Epidermal melanocyte (primary cell): ENCODE measurements at regions not wholly inside any gene's neighbourhood (a gene's known extent, or its start where the extent isn't known, plus 50 kb on each side); places are given as distances from the start of the nearest gene placed in this dataset.
"Not testable (repeated sequence)": the region's sequence is repeated elsewhere in the genome, so short reads cannot be mapped to it uniquely, and the experiment has no call there.

Source experiments
- DNase-seq: peaks from one replicate; pipeline ENCODE4 v3.0.0; 2011; ENCODE audit warnings: low spot score; ENCODE audit not compliant: insufficient read length

DNA sequence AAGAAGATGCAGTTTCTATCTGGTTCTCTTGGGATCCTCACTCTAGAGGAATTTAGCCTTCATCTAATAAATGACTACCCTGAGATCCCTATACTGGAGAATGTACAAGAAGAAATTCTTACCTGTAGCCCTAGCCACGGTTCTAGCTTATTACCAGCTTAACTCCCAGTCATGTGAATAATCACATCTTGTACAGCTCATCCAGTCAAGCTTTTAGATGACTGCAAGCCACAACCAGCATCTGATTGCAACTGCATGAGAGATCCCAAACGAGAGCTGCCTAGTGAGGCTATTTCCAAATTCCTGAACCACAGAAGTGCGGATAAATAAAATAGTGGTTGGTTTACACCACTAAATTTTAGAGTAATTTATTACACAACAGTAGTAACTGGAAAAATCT, 196.0 kb upstream of the CPHXL start:
- no peak for DNase-seq

DNA sequence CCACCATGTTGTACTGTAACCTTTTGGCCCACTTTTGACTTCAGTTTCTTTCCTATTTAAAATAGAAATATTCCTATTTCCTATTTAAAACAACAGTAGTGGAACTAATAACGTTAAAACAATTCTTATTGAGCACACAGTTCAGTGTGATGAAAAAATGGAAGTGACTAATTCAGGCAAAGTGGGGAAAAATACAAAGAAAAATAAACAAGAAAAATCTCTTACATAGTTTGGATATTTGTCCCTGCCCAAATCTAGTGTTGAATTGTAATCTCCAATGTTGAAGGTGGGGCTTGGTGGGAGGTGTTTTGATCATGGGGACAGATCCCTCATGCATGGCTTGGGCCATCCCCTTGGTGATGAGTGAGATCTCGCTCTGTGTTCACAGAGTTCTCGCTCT, 198.1 kb upstream of the CPHXL start:
- no peak for DNase-seq

DNA sequence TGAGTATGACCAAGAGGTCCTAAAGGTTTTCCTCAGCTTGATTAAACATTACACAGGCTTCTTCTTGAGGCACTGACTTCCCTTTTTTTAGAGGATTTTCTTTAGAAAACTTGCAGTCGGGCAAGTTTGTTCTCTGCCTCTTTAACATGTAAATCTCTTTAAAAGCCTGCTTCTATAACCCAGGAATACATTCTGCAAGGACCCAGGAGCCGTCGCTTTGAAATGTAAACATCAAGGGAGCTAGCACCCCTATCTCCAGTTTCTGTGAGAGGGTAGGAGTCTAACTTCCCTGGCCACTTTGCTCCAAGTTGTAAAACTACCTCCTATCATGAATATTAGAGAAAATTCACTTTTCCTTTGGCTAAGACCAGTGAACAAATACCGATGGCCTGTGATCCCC, 201.5 kb upstream of the CPHXL start:
- no peak for DNase-seq

DNA sequence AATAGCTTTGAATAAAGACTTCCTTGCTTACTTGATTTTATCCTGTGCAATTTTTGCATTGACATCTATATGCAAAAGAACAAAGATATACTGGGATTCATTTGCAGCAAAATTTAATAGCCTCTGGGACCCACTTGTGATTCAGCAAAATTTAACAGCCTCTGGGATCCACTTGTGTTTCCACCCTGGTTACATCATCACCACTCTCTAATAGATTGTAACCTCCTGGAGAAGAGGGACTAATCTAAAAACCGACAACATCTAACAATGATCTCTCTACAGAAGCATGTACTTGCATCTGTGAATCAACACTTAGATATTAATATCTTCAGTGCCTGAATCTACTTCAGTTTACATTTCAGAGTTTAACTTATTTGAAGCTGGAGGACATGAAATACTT, 202.0 kb upstream of the CPHXL start:
- no peak for DNase-seq

DNA sequence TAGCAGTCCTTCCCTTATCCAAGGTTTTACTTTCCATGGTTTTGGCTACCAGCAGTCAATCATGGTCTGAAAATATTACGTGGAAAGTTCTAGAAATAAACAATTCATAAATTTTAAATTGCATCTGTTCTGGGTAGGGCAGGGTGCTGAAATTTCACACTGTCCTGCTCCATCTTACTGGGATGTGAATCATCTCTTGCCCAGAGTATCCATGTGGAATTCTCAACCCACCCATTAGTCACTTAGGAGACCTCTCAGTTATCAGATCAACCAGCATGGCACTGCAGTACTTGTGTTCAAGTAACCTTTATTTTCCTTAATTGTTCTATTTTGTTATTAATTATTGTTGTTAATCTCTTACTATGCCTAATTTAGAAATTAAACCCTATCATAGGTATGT, 202.8 kb upstream of the CPHXL start:
- no peak for DNase-seq

DNA sequence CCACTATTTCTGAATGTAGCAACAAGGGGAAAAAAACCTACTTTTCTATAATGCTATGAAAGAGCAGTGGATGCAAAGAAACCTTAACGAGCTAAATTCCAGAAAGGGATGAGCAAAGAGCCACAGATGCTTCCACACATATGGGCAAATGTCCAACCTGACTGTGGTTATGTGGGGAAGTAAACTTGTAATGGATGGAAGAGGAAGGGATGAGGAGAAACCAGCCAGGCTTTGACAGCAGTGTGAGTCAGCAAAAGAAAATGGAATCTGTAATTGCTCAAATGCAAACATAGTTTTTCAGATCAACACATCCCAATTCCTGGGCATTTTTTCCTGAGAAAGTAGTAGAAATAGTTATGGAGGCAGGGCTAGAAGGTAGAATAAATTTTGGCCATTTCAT, 204.8 kb upstream of the CPHXL start:
- no peak for DNase-seq

DNA sequence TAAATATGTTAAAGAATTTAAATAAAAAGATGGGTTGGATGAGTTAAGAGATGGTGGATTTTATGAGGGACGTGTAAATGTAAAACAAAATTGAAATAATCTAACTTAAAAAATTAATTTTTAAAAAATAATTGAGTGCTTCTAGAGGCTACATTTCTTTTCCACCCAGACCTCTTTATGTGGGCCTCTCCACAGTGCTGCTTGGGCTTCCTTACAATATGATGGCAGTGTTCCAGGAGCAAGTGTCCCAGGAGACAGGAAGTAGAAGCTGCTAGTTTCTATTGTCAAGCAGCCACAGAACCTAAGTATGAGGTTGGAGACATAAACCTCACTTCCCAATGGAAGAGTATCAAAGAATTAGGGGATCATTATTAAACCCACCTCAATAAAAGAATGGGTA, 205.7 kb upstream of the CPHXL start:
- no peak for DNase-seq

DNA sequence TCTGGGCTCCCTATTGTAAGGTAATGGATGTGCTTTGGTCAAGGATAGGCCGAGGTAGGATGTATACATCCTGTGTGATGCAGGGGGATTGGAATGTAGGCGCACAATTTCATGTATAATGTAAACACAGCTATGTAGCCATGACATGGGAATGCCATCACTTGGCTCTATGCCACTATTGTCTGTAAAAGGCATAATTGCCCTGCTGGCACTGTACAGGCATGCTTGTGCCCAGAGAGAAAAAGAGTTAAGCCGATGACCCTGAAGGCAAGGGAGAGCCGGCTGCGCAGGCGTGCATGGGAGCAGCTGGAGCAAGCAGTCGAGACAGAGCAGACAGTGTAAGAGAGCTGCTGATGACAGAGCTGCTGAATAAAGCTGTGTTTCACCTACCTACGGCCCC, 212.5 kb upstream of the CPHXL start:
- DNase-seq: no peak

DNA sequence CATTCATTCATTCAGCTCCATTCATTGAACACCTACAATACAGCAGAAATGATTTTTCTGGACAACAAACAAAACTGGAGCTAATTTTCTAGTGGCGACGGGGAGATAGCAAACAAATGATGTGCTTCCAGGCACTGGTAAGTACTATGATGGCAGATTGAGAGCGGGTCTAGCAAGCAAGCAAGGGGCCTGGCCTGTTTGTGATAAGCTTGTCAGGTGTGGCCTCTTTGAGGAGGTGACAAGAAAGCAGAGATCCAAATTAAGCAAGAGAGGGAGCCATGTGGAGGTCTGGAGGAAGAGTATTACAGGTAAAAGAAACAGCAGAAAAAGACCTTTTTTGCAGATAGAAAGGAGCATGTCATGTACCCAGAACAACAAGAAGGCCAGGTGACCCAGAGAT, 216.1 kb upstream of the CPHXL start:
- no peak for DNase-seq

DNA sequence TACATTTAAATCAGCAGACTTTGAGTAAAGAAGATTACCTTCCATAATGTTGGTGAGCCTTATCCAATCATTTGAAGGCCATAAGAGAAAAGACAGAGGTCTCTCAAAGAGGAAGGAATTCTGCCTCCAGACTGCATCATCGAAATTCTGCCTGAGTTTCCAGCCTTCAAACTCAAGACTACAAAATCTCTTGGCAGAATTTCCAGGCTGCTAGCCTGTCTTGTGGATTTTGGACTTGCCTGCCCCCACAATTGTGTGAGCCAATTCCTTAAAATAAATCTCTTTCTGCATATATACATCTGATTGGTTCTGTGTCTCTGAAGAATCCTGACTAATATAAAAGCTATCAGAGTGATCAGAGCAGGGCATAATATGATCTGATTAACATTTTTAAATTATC, 216.6 kb upstream of the CPHXL start:
- no peak for DNase-seq

DNA sequence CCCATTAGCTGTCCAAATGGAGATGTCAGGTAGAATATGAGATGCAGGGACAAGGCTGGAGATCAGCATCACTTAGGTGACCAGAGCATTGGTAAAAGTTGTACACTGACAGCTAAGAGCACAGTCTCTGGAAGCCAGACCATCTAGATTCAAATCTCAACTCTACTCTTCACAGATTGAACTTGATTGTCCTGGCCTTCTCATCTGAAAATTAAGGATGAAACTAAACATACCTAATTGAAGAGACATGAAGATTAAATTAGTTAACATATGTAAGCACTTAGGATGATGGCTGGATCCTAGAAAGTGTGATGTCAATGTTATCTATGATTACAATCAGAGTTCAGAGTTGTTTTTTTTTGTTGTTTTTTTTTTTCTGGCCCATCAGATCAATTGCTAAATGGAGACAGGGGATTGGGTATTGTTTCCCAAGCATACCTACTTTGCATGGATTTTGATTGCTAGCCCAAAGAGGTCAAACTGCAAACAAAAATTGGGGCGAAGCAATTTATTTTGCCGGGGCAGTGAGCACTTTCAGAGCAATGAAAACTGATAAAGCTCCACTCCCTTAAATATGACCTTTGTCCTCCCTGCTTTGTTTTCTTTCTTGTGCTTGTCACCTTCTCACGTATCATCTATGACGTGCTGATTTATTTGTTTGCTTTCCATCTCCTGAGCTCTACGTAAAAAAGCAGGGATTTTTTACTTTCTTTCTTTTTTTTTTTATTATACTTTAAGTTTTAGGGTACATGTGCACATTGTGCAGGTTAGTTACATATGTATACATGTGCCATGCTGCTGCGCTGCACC, 217.6 kb upstream of the CPHXL start:
- DNase-seq: no peak

DNA sequence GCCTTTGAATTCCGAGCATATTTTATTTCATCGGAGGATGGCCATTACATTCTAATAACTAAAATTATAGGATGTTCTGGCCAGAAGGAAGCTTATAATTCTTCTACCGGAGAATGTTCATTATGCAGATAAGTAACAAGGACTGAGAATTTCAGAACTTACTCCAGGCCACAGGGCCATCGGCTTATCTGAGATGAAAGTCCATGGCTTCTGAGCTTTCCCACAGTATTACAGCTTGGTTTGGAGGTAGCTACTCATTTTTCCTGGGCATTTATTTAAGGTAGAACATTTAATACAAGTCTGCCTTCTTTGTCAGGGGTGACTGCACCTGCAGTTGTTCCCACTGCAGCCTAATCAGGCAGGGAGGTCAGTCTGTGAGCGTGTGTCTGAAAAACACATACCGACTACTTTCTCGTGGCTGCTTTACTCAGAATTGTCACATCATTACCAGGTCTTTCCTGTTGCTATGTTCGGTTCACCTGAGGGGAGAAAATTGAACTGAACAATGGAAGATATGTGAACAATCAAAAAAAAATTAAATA, 219.7 kb upstream of the CPHXL start:
- no peak for DNase-seq

DNA sequence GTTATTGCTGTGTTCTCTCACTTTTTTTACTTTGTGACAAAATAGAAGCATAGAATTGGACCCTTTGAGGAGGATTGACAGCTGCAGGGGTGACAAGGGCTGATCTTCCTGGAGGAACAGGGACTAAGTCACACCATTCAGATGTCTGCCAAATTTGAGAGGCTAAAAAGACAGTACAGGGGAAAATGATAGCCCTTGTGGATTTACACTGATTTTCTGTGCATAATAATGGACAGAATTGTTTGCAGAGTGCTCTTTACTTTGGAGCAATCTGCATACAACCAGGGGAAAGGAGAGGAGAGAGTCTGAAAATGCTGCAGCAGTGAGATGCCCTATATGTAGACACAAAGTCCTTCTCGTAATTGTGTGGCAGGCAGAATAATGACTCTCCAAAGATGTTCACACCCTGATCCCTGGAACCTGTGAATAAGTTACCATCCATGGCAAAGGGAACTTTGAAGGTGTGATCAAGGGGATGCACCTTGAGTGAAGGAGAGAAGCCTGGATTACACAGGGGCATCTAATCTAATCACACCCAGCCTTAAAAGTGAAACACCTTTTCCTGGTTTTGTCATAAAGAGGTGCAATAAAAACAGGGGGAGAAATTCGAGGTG, 221.4 kb upstream of the CPHXL start:
- no peak for DNase-seq

DNA sequence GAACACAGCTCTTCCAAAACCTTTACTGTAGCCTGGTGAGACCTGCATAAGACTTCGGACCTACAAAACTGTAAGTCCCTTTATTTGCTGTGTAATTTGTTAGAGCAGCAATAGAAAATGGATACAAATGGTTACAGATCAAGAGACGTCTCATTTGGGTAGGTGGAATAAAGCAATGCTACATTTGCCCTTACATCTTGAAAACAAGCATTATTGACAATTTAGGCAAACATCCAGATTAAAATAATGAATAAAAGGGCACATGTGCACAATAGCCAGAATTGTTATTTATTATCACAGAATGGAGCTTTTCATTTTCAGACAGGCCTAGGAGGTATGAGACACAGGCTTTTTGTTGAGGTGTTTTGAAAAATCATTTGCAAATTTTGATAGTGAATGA, 222.2 kb upstream of the CPHXL start:
- no peak for DNase-seq

DNA sequence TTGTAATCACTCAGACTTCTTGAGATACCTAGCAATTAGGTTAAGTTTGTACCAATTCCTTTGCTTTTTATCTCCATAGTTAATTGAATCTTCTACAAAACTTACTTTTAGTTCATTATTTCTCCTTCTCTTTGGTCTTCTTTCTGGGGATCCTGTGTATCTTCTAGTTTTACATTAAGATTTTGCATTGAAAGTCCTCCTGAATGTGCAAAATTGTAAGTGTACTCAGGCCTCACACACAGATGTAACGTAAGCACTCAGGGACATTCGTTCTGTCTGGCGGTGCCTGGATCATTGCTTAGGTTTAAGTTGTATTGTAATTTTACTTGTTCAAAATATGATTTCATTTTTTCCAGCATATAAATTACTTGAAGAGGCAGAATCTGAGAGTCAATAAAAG, 222.6 kb upstream of the CPHXL start:
- DNase-seq: no peak

DNA sequence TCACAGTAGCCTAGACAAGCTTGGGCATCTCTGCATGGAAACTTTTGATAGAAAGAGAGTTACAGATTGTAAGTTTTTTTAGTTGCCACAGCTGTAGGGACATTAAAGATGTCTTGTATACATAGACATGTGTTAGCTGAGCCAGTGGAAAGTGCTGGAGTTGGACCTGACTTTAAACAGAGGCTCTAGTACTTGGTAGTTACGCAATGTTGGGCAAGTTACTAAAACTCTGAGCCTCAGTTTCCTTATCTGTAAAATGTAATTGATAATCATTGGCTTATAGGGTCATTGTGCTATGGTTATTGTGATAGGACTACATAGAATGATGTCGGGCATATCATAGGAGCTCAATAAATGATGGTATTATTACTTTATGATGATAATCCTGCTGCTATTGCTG, 225.8 kb upstream of the CPHXL start:
- no peak for DNase-seq

DNA sequence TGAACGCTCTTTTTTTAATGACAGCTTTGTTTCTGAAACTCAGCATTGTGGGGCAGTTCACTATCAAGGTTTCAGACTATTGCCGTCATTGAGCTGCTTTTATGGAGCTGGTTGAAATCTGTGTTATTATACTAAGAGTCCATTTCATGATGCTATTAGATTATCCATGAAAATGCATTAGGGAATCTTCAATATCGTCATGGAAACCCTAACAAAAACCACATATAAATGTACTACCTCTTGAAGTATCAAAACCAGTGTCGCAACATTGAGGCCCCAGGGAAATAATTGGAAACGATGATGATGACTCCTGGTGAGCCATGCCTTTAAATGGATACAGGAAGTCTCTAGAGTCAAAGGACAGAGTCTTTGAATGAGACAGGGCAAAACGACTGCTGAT, 231.6 kb upstream of the CPHXL start:
- no peak for DNase-seq

DNA sequence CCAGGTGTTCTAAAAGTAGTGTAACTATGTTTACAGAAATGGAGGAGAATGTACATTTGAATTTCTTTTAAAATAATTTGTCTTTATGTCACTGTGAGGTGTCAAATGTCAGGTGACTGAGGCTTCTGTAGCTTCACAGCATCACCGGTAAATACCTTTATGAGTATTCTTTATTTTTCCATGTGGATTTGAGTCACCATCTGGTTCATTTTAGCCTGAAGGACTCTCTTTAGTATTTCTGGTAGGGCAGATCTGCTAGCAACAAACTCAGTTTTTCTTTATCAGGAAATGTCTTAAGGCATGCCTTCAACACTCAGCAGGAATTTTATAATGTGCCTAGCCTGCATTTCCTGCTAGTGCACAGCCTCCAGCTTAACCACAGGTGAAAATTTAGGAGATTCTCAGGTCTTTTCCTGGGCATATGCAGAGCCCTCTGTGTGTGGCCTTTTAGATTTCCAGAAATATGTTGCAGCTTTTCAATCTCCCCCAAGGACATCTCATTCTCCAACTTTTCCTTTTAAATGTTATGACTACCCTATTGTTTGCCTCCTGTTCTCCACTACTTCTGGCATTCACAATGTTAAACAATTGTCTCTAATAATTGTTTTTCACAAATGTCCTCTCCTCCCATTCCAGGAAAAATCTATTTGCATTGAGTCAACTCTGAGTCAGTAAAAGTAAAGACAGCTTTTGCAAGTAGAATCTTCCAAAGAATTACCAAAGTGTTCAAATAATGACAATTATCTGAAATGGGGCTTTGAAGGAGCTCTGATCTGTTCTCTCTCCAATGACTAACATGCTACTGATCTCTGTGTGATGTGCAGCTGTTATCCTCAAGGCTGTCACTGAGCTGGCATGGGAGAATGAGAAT, 239.4 kb upstream of the CPHXL start:
- no peak for DNase-seq

DNA sequence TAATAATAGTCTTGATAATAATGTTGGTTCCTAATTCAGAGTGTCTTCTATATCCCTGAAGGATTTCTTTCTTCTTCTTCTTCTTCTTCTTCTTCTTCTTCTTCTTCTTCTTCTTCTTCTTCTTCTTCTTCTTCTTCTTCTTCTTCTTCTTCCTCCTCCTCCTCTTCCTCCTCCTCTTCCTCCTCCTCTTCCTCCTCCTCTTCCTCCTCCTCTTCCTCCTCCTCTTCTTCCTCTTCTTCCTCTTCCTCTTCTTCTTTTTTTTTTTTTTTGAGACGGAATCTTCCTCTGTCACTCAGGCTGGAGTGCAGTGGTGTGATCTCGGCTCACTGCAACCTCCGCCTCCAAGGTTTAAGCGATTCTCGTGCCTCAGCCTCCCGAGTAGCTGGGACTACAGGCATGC, 242.8 kb upstream of the CPHXL start:
- not testable (repeated sequence) for DNase-seq

DNA sequence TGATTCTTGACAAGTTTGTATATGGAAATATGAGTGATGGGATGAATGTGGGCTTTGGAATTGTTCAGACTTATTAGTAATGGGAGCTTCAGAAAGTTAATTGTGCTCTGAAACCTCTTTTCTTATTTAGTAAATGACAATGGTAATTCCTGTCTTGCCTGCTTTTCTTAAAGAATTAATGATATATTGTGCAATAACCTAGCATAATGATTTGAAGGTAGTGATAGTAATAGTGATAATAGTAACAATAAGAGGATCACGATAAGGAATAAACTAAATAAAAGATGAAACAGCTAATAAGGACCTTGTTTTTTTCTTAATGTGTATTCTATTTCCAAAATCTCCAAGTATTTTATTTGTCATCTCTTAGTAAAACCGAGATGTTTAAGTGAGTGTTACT, 245.0 kb upstream of the CPHXL start:
- DNase-seq: no peak

DNA sequence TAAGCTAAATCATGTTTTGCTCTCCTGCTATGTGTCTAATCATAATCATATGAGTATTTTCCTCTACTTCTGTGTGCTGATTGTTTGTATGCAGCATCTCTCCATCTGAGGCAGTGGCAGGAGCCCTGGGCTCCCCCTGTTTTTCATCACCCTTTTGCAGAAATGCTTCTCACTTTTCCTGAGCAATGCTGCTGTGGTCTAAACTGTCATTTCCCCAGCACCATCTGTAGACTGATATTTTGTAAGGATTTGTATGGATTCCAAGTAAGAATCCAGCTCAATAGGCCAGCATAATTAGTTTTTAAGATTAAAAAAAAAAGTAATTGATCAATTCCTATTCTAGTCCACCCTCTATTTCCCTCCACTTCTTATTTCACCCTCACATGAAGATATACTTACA, 257.0 kb upstream of the CPHXL start:
- DNase-seq: no peak

DNA sequence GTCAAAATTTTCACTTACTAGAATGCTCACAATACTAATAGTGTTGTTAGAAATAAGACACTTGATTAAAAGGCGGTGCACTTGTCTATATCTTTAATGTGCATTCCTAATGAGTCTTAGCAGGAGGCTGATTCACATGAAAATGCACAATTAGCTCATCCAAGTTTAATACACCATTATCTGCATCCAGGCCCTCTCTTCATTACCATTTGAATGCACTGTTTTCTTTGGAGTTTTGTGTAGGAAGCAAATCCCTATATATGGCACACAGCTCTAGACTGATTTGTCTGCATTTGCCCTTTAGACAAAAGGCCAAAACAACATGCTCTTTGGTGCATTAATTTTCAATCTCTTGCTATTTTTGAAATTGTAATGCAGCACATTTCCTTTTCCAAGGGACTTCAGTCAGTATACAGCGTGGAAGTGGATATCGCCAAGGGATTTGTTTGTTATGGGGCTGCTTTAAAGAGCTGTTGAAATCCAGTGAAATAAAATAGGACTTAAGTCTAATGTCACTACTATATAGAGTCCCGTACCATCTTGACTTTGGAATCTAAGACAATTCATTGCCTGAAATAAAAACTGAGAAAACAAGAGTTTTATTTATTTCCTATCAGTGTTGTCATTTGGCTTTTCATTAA, 257.6 kb upstream of the CPHXL start:
- DNase-seq: no peak
